Naive thymus-derived CD8-positive, alpha-beta T cell (primary cell): ENCODE measurements at regions not wholly inside any gene's neighbourhood (a gene's known extent, or its start where the extent isn't known, plus 50 kb on each side); places are given as distances from the start of the nearest gene placed in this dataset.

Source experiments
- ATAC-seq, 2 donors: fragments of 150-1000 bp; cut with Tn5 transposase in 1 of 2; sonication (Bioruptor Pico), chemical (Tn5 transposase) in 1 of 2; 1 replicate in 1 of 2; 2 replicates in 1 of 2; pipeline ENCODE4 v1.10.0; 2021; ENCODE audit warnings: mild to moderate bottlenecking in 2 of 2, moderate library complexity in 2 of 2
- POLR2A ChIA-PET: fragments of 350-600 bp; sonication (Branson Sonifier 250); formaldehyde crosslinking; loops from one replicate; lab custom pipeline; 2021; ENCODE audit warnings: antibody characterized with exemption; lab: Charles Lee
- DNase-seq, 10 donors: peaks; one replicate each; pipeline versions ENCODE4 v3.0.0 to v3.0.0-alpha.2; 2020 to 2022
- H3K27ac Mint-ChIP-seq, 10 donors: one replicate each; pipeline ENCODE4 v1.8.0; 2020 to 2022; ENCODE audit warnings: mild to moderate bottlenecking in 10 of 10, mixed read lengths in 10 of 10, moderate library complexity in 4 of 10, inconsistent platforms in 1 of 10
- H3K27me3 Mint-ChIP-seq, 5 donors: one replicate each; pipeline ENCODE4 v1.8.0; 2021 to 2022; ENCODE audit warnings: mixed read lengths in 5 of 5
- H3K36me3 Mint-ChIP-seq, 3 donors: one replicate each; pipeline ENCODE4 v1.8.0; 2020 to 2022; ENCODE audit warnings: mixed read lengths in 3 of 3, mild to moderate bottlenecking in 2 of 3, inconsistent platforms in 1 of 3
- H3K4me1 Mint-ChIP-seq, 4 donors: one replicate each; pipeline ENCODE4 v1.8.0; 2021 to 2022; ENCODE audit warnings: mixed read lengths in 4 of 4
- H3K4me3 Mint-ChIP-seq, 10 donors: one replicate each; pipeline ENCODE4 v1.8.0; 2020 to 2022; ENCODE audit warnings: mild to moderate bottlenecking in 10 of 10, mixed read lengths in 10 of 10, moderate library complexity in 6 of 10, inconsistent platforms in 1 of 10
- H3K9me3 Mint-ChIP-seq, 9 donors: one replicate each; pipeline ENCODE4 v1.8.0; 2020 to 2022; ENCODE audit warnings: mixed read lengths in 9 of 9, mild to moderate bottlenecking in 3 of 9, inconsistent platforms in 1 of 9, moderate library complexity in 1 of 9

GRCh38 chr12:20264608-20265114 lies 103.7 kb upstream of the PDE3A start:
- DNase-seq: no peak
- POLR2A ChIA-PET: no interaction called here
- H3K27ac Mint-ChIP-seq: no peak overlapping the region
- no peak overlapping the region for H3K4me3 Mint-ChIP-seq
- no peaks in the 10 kb centered on the region for H3K36me3 Mint-ChIP-seq
- H3K4me1 Mint-ChIP-seq: no peaks in the 10 kb centered on the region
- peaks cover 0 to 2% (median 0%) of the 10 kb centered on the region in 5 donors for H3K27me3 Mint-ChIP-seq
- no peak for ATAC-seq
- H3K9me3 Mint-ChIP-seq: peaks cover 0 to 2% (median 0%) of the 10 kb centered on the region in 9 donors

- peaks cover 0 to 2% (median 0%) of the 10 kb centered on the region in 5 donors for H3K27me3 Mint-ChIP-seq
- ATAC-seq: no peak
- no peak overlapping the region for H3K4me3 Mint-ChIP-seq
- H3K27ac Mint-ChIP-seq: no peak overlapping the region
- POLR2A ChIA-PET: no interaction called here
- no peaks in the 10 kb centered on the region for H3K36me3 Mint-ChIP-seq
- H3K4me1 Mint-ChIP-seq: no peaks in the 10 kb centered on the region
- no peak for DNase-seq
- peaks cover 0 to 2% (median 0%) of the 10 kb centered on the region in 9 donors for H3K9me3 Mint-ChIP-seq
Observed at GRCh38 chr12:20268121-20268732, 100.1 kb upstream of the PDE3A start.

- ATAC-seq (no peak), DNase-seq (no peak)
- POLR2A ChIA-PET: no interaction called here
- Mint-ChIP-seq H3K27me3 (peaks cover 0 to 2% (median 0%) of the 10 kb centered on the region in 5 donors), H3K36me3 (no peaks in the 10 kb centered on the region), H3K9me3 (peaks cover 0 to 2% (median 0%) of the 10 kb centered on the region in 9 donors), H3K27ac (no peak overlapping the region), H3K4me3 (no peak overlapping the region), H3K4me1 (no peaks in the 10 kb centered on the region)
Observed at GRCh38 chr12:20268771-20269170, 99.6 kb upstream of the PDE3A start.

- POLR2A ChIA-PET: no interaction called here
- DNase-seq: no peak
- no peak overlapping the region for H3K4me3 Mint-ChIP-seq
- no peak overlapping the region for H3K27ac Mint-ChIP-seq
- no peaks in the 10 kb centered on the region for H3K36me3 Mint-ChIP-seq
- no peaks in the 10 kb centered on the region for H3K9me3 Mint-ChIP-seq
- no peaks in the 10 kb centered on the region for H3K4me1 Mint-ChIP-seq
- ATAC-seq: no peak
- peaks cover 0 to 2% (median 0%) of the 10 kb centered on the region in 5 donors for H3K27me3 Mint-ChIP-seq
Observed at GRCh38 chr12:20269337-20270067, 98.8 kb upstream of the PDE3A start.

- ATAC-seq: no peak
- POLR2A ChIA-PET: no interaction called here
- no peaks in the 10 kb centered on the region for H3K36me3 Mint-ChIP-seq
Observed at GRCh38 chr12:20270557-20270956, 97.8 kb upstream of the PDE3A start.

GRCh38 chr12:20272161-20272560 lies 96.2 kb upstream of the PDE3A start:
- POLR2A ChIA-PET: no interaction called here
- ATAC-seq (no peak), DNase-seq (no peak)
- H3K27me3 Mint-ChIP-seq: peaks cover 0 to 2% (median 0%) of the 10 kb centered on the region in 5 donors
- no peaks in the 10 kb centered on the region for H3K4me1 Mint-ChIP-seq
- no peaks in the 10 kb centered on the region for H3K36me3 Mint-ChIP-seq
- no peak overlapping the region for H3K4me3 Mint-ChIP-seq
- H3K9me3 Mint-ChIP-seq: no peaks in the 10 kb centered on the region
- no peak overlapping the region for H3K27ac Mint-ChIP-seq

More at GRCh38 chr12:20270557-20270956, 97.8 kb upstream of the PDE3A start:
- no peaks in the 10 kb centered on the region for H3K4me1 Mint-ChIP-seq
- no peak overlapping the region for H3K27ac Mint-ChIP-seq
- no peak overlapping the region for H3K4me3 Mint-ChIP-seq
- DNase-seq: no peak
- H3K27me3 Mint-ChIP-seq: peaks cover 0 to 2% (median 0%) of the 10 kb centered on the region in 5 donors
- no peaks in the 10 kb centered on the region for H3K9me3 Mint-ChIP-seq

GRCh38 chr12:20272801-20273200 lies 95.5 kb upstream of the PDE3A start:
- no peaks in the 10 kb centered on the region for H3K4me1 Mint-ChIP-seq
- H3K9me3 Mint-ChIP-seq: no peaks in the 10 kb centered on the region
- H3K27ac Mint-ChIP-seq: no peak overlapping the region
- H3K36me3 Mint-ChIP-seq: no peaks in the 10 kb centered on the region
- no peak for ATAC-seq
- POLR2A ChIA-PET: no interaction called here
- H3K27me3 Mint-ChIP-seq: peaks cover 0 to 2% (median 0%) of the 10 kb centered on the region in 5 donors
- no peak overlapping the region for H3K4me3 Mint-ChIP-seq
- DNase-seq: no peak

GRCh38 chr12:20274008-20274407 lies 94.3 kb upstream of the PDE3A start:
- no peak for DNase-seq
- POLR2A ChIA-PET: no interaction called here
- Mint-ChIP-seq H3K36me3 (no peaks in the 10 kb centered on the region), H3K27ac (no peak overlapping the region), H3K27me3 (peaks cover 0 to 2% (median 0%) of the 10 kb centered on the region in 5 donors), H3K4me3 (no peak overlapping the region), H3K4me1 (no peaks in the 10 kb centered on the region), H3K9me3 (no peaks in the 10 kb centered on the region)
- no peak for ATAC-seq

- no peaks in the 10 kb centered on the region for H3K27me3 Mint-ChIP-seq
- ATAC-seq (no peak), DNase-seq (no peak)
- no peaks in the 10 kb centered on the region for H3K36me3 Mint-ChIP-seq
- POLR2A ChIA-PET: interaction anchor here (0.7 kb wide), 1 partner anchor 30 kb away, joined by 3 read pairs; no protein-coding TSS in a partner anchor
- H3K4me1 Mint-ChIP-seq: no peaks in the 10 kb centered on the region
- no peak overlapping the region for H3K27ac Mint-ChIP-seq
- H3K9me3 Mint-ChIP-seq: no peaks in the 10 kb centered on the region
- H3K4me3 Mint-ChIP-seq: no peak overlapping the region
Observed at GRCh38 chr12:20278276-20278675, 90.1 kb upstream of the PDE3A start.

GRCh38 chr12:20280515-20280914 lies 87.8 kb upstream of the PDE3A start:
- Mint-ChIP-seq H3K4me1 (no peaks in the 10 kb centered on the region), H3K27ac (no peak overlapping the region), H3K4me3 (no peak overlapping the region), H3K9me3 (no peaks in the 10 kb centered on the region), H3K27me3 (no peaks in the 10 kb centered on the region), H3K36me3 (no peaks in the 10 kb centered on the region)
- ATAC-seq: no peak
- no peak for DNase-seq
- POLR2A ChIA-PET: no interaction called here

- H3K36me3 Mint-ChIP-seq: no peaks in the 10 kb centered on the region
- no peak overlapping the region for H3K27ac Mint-ChIP-seq
- no peak for DNase-seq
- POLR2A ChIA-PET: no interaction called here
- no peak for ATAC-seq
- no peaks in the 10 kb centered on the region for H3K4me1 Mint-ChIP-seq
- peaks cover 0 to 9% (median 0%) of the 10 kb centered on the region in 9 donors for H3K9me3 Mint-ChIP-seq
- H3K4me3 Mint-ChIP-seq: no peak overlapping the region
- H3K27me3 Mint-ChIP-seq: no peaks in the 10 kb centered on the region
Observed at GRCh38 chr12:20282401-20282800, 85.9 kb upstream of the PDE3A start.

- Mint-ChIP-seq H3K27me3 (no peaks in the 10 kb centered on the region), H3K36me3 (no peaks in the 10 kb centered on the region), H3K9me3 (peaks cover 0 to 9% (median 0%) of the 10 kb centered on the region in 9 donors), H3K27ac (no peak overlapping the region), H3K4me3 (no peak overlapping the region), H3K4me1 (no peaks in the 10 kb centered on the region)
- POLR2A ChIA-PET: no interaction called here
- DNase-seq: no peak
- no peak for ATAC-seq
Observed at GRCh38 chr12:20283482-20283881, 84.9 kb upstream of the PDE3A start.

GRCh38 chr12:20289520-20289919 lies 78.8 kb upstream of the PDE3A start:
- no peak for ATAC-seq
- peaks cover 0 to 20% (median 4%) of the 10 kb centered on the region in 9 donors for H3K9me3 Mint-ChIP-seq
- POLR2A ChIA-PET: no interaction called here

More at GRCh38 chr12:20289520-20289919, 78.8 kb upstream of the PDE3A start:
- Mint-ChIP-seq H3K4me3 (no peak overlapping the region), H3K4me1 (no peaks in the 10 kb centered on the region), H3K27ac (no peak overlapping the region), H3K27me3 (no peaks in the 10 kb centered on the region), H3K36me3 (no peaks in the 10 kb centered on the region)
- no peak for DNase-seq
